OCI-LY7 (cell line): ENCODE measurements at regions not wholly inside any gene's neighbourhood (a gene's known extent, or its start where the extent isn't known, plus 50 kb on each side); places are given as distances from the start of the nearest gene placed in this dataset.

ENCODE experiments used
- EZH2phosphoT487 ChIP-seq: fragments of 200-600 bp; sonication (generic); IDR thresholded peaks from 2 replicates; pipeline ENCODE4 v1.6.1; 2018; ENCODE audit warnings: low read depth, borderline replicate concordance, mild to moderate bottlenecking, mixed run types, antibody characterized with exemption, low read length, moderate library complexity, mixed read lengths
- TF ChIP-seq, protein P1 (sequence below): fragments of 200-600 bp; sonication (generic); conservative IDR thresholded peaks from 2 replicates; pipeline ENCODE4 v1.5.1; 2014; ENCODE audit warnings: mild to moderate bottlenecking, antibody characterized with exemption, low read length, moderate library complexity, mixed read lengths

DNA sequence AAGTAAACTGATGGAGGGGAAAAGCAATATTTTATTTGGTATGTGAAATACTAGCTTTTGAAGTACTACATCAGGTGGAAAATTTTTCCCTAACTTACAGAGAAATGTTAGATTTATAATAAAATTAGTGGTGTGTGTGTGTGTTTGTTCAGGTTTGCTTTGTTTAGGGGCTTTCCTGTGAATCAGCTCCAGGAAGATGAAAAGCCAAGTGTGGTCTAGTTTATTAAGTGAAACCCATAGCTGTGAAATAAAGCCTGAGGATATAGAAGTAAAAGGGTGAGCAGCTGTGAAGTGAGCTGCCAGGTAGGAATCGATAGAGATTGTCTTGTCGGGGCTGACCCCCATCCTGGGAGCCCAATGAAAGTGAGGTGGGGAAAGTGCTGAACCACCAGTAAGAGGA, 347.6 kb upstream of the IMPG1 start:
- TF ChIP-seq, protein P1, sequence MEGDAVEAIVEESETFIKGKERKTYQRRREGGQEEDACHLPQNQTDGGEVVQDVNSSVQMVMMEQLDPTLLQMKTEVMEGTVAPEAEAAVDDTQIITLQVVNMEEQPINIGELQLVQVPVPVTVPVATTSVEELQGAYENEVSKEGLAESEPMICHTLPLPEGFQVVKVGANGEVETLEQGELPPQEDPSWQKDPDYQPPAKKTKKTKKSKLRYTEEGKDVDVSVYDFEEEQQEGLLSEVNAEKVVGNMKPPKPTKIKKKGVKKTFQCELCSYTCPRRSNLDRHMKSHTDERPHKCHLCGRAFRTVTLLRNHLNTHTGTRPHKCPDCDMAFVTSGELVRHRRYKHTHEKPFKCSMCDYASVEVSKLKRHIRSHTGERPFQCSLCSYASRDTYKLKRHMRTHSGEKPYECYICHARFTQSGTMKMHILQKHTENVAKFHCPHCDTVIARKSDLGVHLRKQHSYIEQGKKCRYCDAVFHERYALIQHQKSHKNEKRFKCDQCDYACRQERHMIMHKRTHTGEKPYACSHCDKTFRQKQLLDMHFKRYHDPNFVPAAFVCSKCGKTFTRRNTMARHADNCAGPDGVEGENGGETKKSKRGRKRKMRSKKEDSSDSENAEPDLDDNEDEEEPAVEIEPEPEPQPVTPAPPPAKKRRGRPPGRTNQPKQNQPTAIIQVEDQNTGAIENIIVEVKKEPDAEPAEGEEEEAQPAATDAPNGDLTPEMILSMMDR, result no peak
- TF ChIP-seq EZH2phosphoT487, result no peak
